ENCODE measurements at regions not wholly inside any gene's neighbourhood (a gene's known extent, or its start where the extent isn't known, plus 50 kb on each side); places are given as distances from the start of the nearest gene placed in this dataset.

GRCh38 chr14:53783256-53783655, 173.4 kb downstream of the BMP4 start:
- no peak for TF ChIP-seq CTCF (IDR thresholded peaks at IDR 0.05; ENCODE audit: insufficient read depth, low read length)
- TF ChIP-seq SPI1 (IDR thresholded peaks at IDR 0.05; ENCODE audit: borderline replicate concordance, low read depth): no peak

Measured in HL-60 (cell line).